ENCODE measurements at regions not wholly inside any gene's neighbourhood (a gene's known extent, or its start where the extent isn't known, plus 50 kb on each side); places are given as distances from the start of the nearest gene placed in this dataset.
"Not testable (repeated sequence)": the region's sequence is repeated elsewhere in the genome, so short reads cannot be mapped to it uniquely, and the experiment has no call there.

- Histone ChIP-seq H3K4me3 (ENCODE audit: low read length) (no peak overlapping the region), H3K9me3 (ENCODE audit: control insufficient read depth, low read length) (no peaks in the 10 kb centered on the region), H3K9ac (ENCODE audit: low read length) (no peak overlapping the region), H3K27me3 (replicated peaks; ENCODE audit: control insufficient read depth, insufficient read depth, low read length) (no peaks in the 10 kb centered on the region), H3K4me1 (ENCODE audit: control insufficient read depth, insufficient read depth, low read length) (peaks cover 14% of the 10 kb centered on the region), H3K36me3 (ENCODE audit: control insufficient read depth, insufficient read depth, low read length, severe bottlenecking) (no peaks in the 10 kb centered on the region)
- DNase-seq (ENCODE audit: low read depth): no peak
These were observed 89.3 kb upstream of the ATL2 start for GRCh38 chr2:38466409-38466808.

GRCh38 chr2:38465789-38466127, 88.7 kb upstream of the ATL2 start:
- H3K36me3 ChIP-seq (ENCODE audit: control insufficient read depth, insufficient read depth, low read length, severe bottlenecking): no peaks in the 10 kb centered on the region
- peak; percentile 11 for DNase-seq (ENCODE audit: low read depth)
- no peaks in the 10 kb centered on the region for H3K9me3 ChIP-seq (ENCODE audit: control insufficient read depth, low read length)
- H3K4me1 ChIP-seq (ENCODE audit: control insufficient read depth, insufficient read depth, low read length): peaks cover 14% of the 10 kb centered on the region
- H3K9ac ChIP-seq (ENCODE audit: low read length): no peak overlapping the region
- no peaks in the 10 kb centered on the region for H3K27me3 ChIP-seq (replicated peaks; ENCODE audit: control insufficient read depth, insufficient read depth, low read length)
- no peak overlapping the region for H3K4me3 ChIP-seq (ENCODE audit: low read length)

- Histone ChIP-seq H3K9ac (ENCODE audit: low read length) (no peak overlapping the region), H3K9me3 (ENCODE audit: control insufficient read depth, low read length) (no peaks in the 10 kb centered on the region), H3K36me3 (ENCODE audit: control insufficient read depth, insufficient read depth, low read length, severe bottlenecking) (no peaks in the 10 kb centered on the region), H3K4me3 (ENCODE audit: low read length) (no peak overlapping the region), H3K27me3 (replicated peaks; ENCODE audit: control insufficient read depth, insufficient read depth, low read length) (no peaks in the 10 kb centered on the region), H3K4me1 (ENCODE audit: control insufficient read depth, insufficient read depth, low read length) (peaks cover 14% of the 10 kb centered on the region)
- no peak for DNase-seq (ENCODE audit: low read depth)
These were observed 88.1 kb upstream of the ATL2 start for GRCh38 chr2:38464971-38465788.

- Histone ChIP-seq H3K9me3 (ENCODE audit: control insufficient read depth, low read length) (no peaks in the 10 kb centered on the region), H3K4me1 (ENCODE audit: control insufficient read depth, insufficient read depth, low read length) (peaks cover 14% of the 10 kb centered on the region), H3K4me3 (ENCODE audit: low read length) (no peak overlapping the region), H3K36me3 (ENCODE audit: control insufficient read depth, insufficient read depth, low read length, severe bottlenecking) (no peaks in the 10 kb centered on the region), H3K27me3 (replicated peaks; ENCODE audit: control insufficient read depth, insufficient read depth, low read length) (peaks cover 2% of the 10 kb centered on the region), H3K9ac (ENCODE audit: low read length) (no peak overlapping the region)
- peak; percentile 55 for DNase-seq (ENCODE audit: low read depth)
These were observed 86.7 kb upstream of the ATL2 start for GRCh38 chr2:38463752-38464151.

GRCh38 chr2:38462121-38462661, 85.1 kb upstream of the ATL2 start:
- Histone ChIP-seq H3K36me3 (ENCODE audit: control insufficient read depth, insufficient read depth, low read length, severe bottlenecking) (no peaks in the 10 kb centered on the region), H3K4me3 (ENCODE audit: low read length) (no peak overlapping the region), H3K9ac (ENCODE audit: low read length) (no peak overlapping the region), H3K9me3 (ENCODE audit: control insufficient read depth, low read length) (no peaks in the 10 kb centered on the region), H3K27me3 (replicated peaks; ENCODE audit: control insufficient read depth, insufficient read depth, low read length) (peaks cover 17% of the 10 kb centered on the region), H3K4me1 (ENCODE audit: control insufficient read depth, insufficient read depth, low read length) (peaks cover 14% of the 10 kb centered on the region)
- DNase-seq (ENCODE audit: low read depth): peak; percentile 92

- Histone ChIP-seq H3K9ac (ENCODE audit: low read length) (no peak overlapping the region), H3K4me1 (ENCODE audit: control insufficient read depth, insufficient read depth, low read length) (peaks cover 10% of the 10 kb centered on the region), H3K4me3 (ENCODE audit: low read length) (no peak overlapping the region), H3K9me3 (ENCODE audit: control insufficient read depth, low read length) (no peaks in the 10 kb centered on the region), H3K27me3 (replicated peaks; ENCODE audit: control insufficient read depth, insufficient read depth, low read length) (peaks cover 19% of the 10 kb centered on the region), H3K36me3 (ENCODE audit: control insufficient read depth, insufficient read depth, low read length, severe bottlenecking) (no peaks in the 10 kb centered on the region)
- DNase-seq (ENCODE audit: low read depth): no peak
These were observed 84.4 kb upstream of the ATL2 start for GRCh38 chr2:38461470-38461869.

GRCh38 chr2:38460313-38460712, 83.2 kb upstream of the ATL2 start:
- Histone ChIP-seq H3K4me3 (ENCODE audit: low read length) (no peak overlapping the region), H3K27me3 (replicated peaks; ENCODE audit: control insufficient read depth, insufficient read depth, low read length) (peaks cover 24% of the 10 kb centered on the region), H3K9me3 (ENCODE audit: control insufficient read depth, low read length) (no peaks in the 10 kb centered on the region), H3K4me1 (ENCODE audit: control insufficient read depth, insufficient read depth, low read length) (peaks cover 8% of the 10 kb centered on the region), H3K36me3 (ENCODE audit: control insufficient read depth, insufficient read depth, low read length, severe bottlenecking) (no peaks in the 10 kb centered on the region), H3K9ac (ENCODE audit: low read length) (no peak overlapping the region)
- no peak for DNase-seq (ENCODE audit: low read depth)

- no peak overlapping the region for H3K4me3 ChIP-seq (ENCODE audit: low read length)
- peaks cover 42% of the 10 kb centered on the region for H3K27me3 ChIP-seq (replicated peaks; ENCODE audit: control insufficient read depth, insufficient read depth, low read length)
- H3K9ac ChIP-seq (ENCODE audit: low read length): no peak overlapping the region
- no peaks in the 10 kb centered on the region for H3K4me1 ChIP-seq (ENCODE audit: control insufficient read depth, insufficient read depth, low read length)
- DNase-seq (ENCODE audit: low read depth): no peak
- no peaks in the 10 kb centered on the region for H3K9me3 ChIP-seq (ENCODE audit: control insufficient read depth, low read length)
- no peaks in the 10 kb centered on the region for H3K36me3 ChIP-seq (ENCODE audit: control insufficient read depth, insufficient read depth, low read length, severe bottlenecking)
These were observed 77.0 kb upstream of the ATL2 start for GRCh38 chr2:38454081-38454480.

- H3K27me3 ChIP-seq (replicated peaks; ENCODE audit: control insufficient read depth, insufficient read depth, low read length): peaks cover 42% of the 10 kb centered on the region
- H3K4me3 ChIP-seq (ENCODE audit: low read length); H3K9ac ChIP-seq (ENCODE audit: low read length); H3K9me3 ChIP-seq (ENCODE audit: control insufficient read depth, low read length); H3K36me3 ChIP-seq (ENCODE audit: control insufficient read depth, insufficient read depth, low read length, severe bottlenecking); H3K4me1 ChIP-seq (ENCODE audit: control insufficient read depth, insufficient read depth, low read length); DNase-seq (ENCODE audit: low read depth): not testable (repeated sequence)
These were observed 74.7 kb upstream of the ATL2 start for GRCh38 chr2:38451778-38452177.

- H3K27me3 ChIP-seq (replicated peaks; ENCODE audit: control insufficient read depth, insufficient read depth, low read length): peaks cover 43% of the 10 kb centered on the region
- peaks cover 6% of the 10 kb centered on the region for H3K4me1 ChIP-seq (ENCODE audit: control insufficient read depth, insufficient read depth, low read length)
- no peaks in the 10 kb centered on the region for H3K9me3 ChIP-seq (ENCODE audit: control insufficient read depth, low read length)
- DNase-seq (ENCODE audit: low read depth): no peak
- no peak overlapping the region for H3K4me3 ChIP-seq (ENCODE audit: low read length)
- no peak overlapping the region for H3K9ac ChIP-seq (ENCODE audit: low read length)
- H3K36me3 ChIP-seq (ENCODE audit: control insufficient read depth, insufficient read depth, low read length, severe bottlenecking): no peaks in the 10 kb centered on the region
These were observed 73.4 kb upstream of the ATL2 start for GRCh38 chr2:38450509-38450908.

GRCh38 chr2:38448692-38449410, 71.8 kb upstream of the ATL2 start:
- H3K9ac ChIP-seq (ENCODE audit: low read length): no peak overlapping the region
- peaks cover 11% of the 10 kb centered on the region for H3K4me1 ChIP-seq (ENCODE audit: control insufficient read depth, insufficient read depth, low read length)
- H3K27me3 ChIP-seq (replicated peaks; ENCODE audit: control insufficient read depth, insufficient read depth, low read length): peaks cover 40% of the 10 kb centered on the region
- no peak overlapping the region for H3K4me3 ChIP-seq (ENCODE audit: low read length)
- H3K9me3 ChIP-seq (ENCODE audit: control insufficient read depth, low read length): no peaks in the 10 kb centered on the region
- H3K36me3 ChIP-seq (ENCODE audit: control insufficient read depth, insufficient read depth, low read length, severe bottlenecking): no peaks in the 10 kb centered on the region
- DNase-seq (ENCODE audit: low read depth): no peak

All from adipocyte (in vitro differentiated cells).